ENCODE measurements at regions not wholly inside any gene's neighbourhood (a gene's known extent, or its start where the extent isn't known, plus 50 kb on each side); places are given as distances from the start of the nearest gene placed in this dataset.

GRCh38 chr3:159059395-159059794, 257.5 kb downstream of the MFSD1 start:
- Histone ChIP-seq H3K4me1 (no peaks in the 10 kb centered on the region), H3K27me3 (no peaks in the 10 kb centered on the region), H3F3A (ENCODE audit: low read depth) (no peaks in the 10 kb centered on the region), H3K27ac (no peak overlapping the region), H3K9me3 (ENCODE audit: low read depth) (no peaks in the 10 kb centered on the region), H2AFZ (replicated peaks) (no peak overlapping the region), H4K20me1 (ENCODE audit: low read depth) (no peaks in the 10 kb centered on the region), H3K9ac (no peak overlapping the region), H3K36me3 (no peaks in the 10 kb centered on the region), H3K4me3 (no peak overlapping the region), H3K4me2 (no peak overlapping the region), H3K79me2 (ENCODE audit: low read depth) (no peaks in the 10 kb centered on the region)
- Mint-ChIP-seq H3K27ac (no peak overlapping the region), H3K4me1 (no peaks in the 10 kb centered on the region), H3K27me3 (ENCODE audit: insufficient read depth, low read depth) (peaks cover 6% of the 10 kb centered on the region), H3K36me3 (no peaks in the 10 kb centered on the region), H3K4me3 (no peak overlapping the region), H3K9me3 (no peaks in the 10 kb centered on the region)
- DNase-seq (ENCODE audit: low spot score): no peak
- TF ChIP-seq EZH2 (IDR thresholded peaks at IDR 0.05) (no peak), CTCF (IDR thresholded peaks at IDR 0.05) (no peak), EZH2phosphoT487 (IDR thresholded peaks at IDR 0.05) (no peak)

GRCh38 chr3:159062734-159063410, 261.0 kb downstream of the MFSD1 start:
- Histone ChIP-seq H3F3A (ENCODE audit: low read depth) (no peaks in the 10 kb centered on the region), H3K4me3 (no peak overlapping the region), H3K27me3 (no peaks in the 10 kb centered on the region), H3K4me2 (no peak overlapping the region), H3K9me3 (ENCODE audit: low read depth) (no peaks in the 10 kb centered on the region), H3K27ac (no peak overlapping the region), H3K4me1 (no peaks in the 10 kb centered on the region), H3K36me3 (no peaks in the 10 kb centered on the region), H3K9ac (no peak overlapping the region), H3K79me2 (ENCODE audit: low read depth) (no peaks in the 10 kb centered on the region), H4K20me1 (ENCODE audit: low read depth) (no peaks in the 10 kb centered on the region), H2AFZ (replicated peaks) (no peak overlapping the region)
- Mint-ChIP-seq H3K27me3 (ENCODE audit: insufficient read depth, low read depth) (peaks cover 6% of the 10 kb centered on the region), H3K27ac (no peak overlapping the region), H3K4me3 (no peak overlapping the region), H3K4me1 (no peaks in the 10 kb centered on the region), H3K36me3 (no peaks in the 10 kb centered on the region), H3K9me3 (no peaks in the 10 kb centered on the region)
- TF ChIP-seq EZH2phosphoT487 (IDR thresholded peaks at IDR 0.05): no peak
- no peak for TF ChIP-seq CTCF (IDR thresholded peaks at IDR 0.05)
- no peak for TF ChIP-seq EZH2 (IDR thresholded peaks at IDR 0.05)
- no peak for DNase-seq (ENCODE audit: low spot score)

- Histone ChIP-seq H3K27ac (no peak within 1 kb of the TSS), H3K4me3 (no peak within 1 kb of the TSS), H4K20me1 (ENCODE audit: low read depth) (no peaks in the 10 kb centered on the region), H2AFZ (replicated peaks) (peak within 1 kb of the TSS; percentile 31), H3K9ac (no peak within 1 kb of the TSS), H3K79me2 (ENCODE audit: low read depth) (no peaks in the 10 kb centered on the region), H3K27me3 (no peaks in the 10 kb centered on the region), H3K4me1 (no peaks in the 10 kb centered on the region), H3K9me3 (ENCODE audit: low read depth) (no peaks in the 10 kb centered on the region), H3K36me3 (no peaks in the 10 kb centered on the region), H3K4me2 (no peak within 1 kb of the TSS), H3F3A (ENCODE audit: low read depth) (no peaks in the 10 kb centered on the region)
- H3K4me1 Mint-ChIP-seq: peaks cover 5% of the 10 kb centered on the region
- no peak within 1 kb of the TSS for H3K27ac Mint-ChIP-seq
- no peak within 1 kb of the TSS for H3K4me3 Mint-ChIP-seq
- no peak for TF ChIP-seq EZH2phosphoT487 (IDR thresholded peaks at IDR 0.05)
- no peak for TF ChIP-seq CTCF (IDR thresholded peaks at IDR 0.05)
- TF ChIP-seq EZH2 (IDR thresholded peaks at IDR 0.05): no peak
- no peaks in the 10 kb centered on the region for H3K27me3 Mint-ChIP-seq (ENCODE audit: insufficient read depth, low read depth)
- no peak for DNase-seq (ENCODE audit: low spot score)
- no peaks in the 10 kb centered on the region for H3K9me3 Mint-ChIP-seq
- no peaks in the 10 kb centered on the region for H3K36me3 Mint-ChIP-seq
These were observed 267.2 kb downstream of the MFSD1 start, which contains the start of gene IQCJ for GRCh38 chr3:159069091-159069490. Gene IQCJ, plus strand, starts transcription at chr3:159069319.
